VCaP (cell line): ENCODE measurements at regions not wholly inside any gene's neighbourhood (a gene's known extent, or its start where the extent isn't known, plus 50 kb on each side); places are given as distances from the start of the nearest gene placed in this dataset.

ENCODE experiments used
- H3K27ac ChIP-seq: fragments of 450-650 bp; 2 replicates; pipeline ENCODE4 v1.5.1; 2017
- TF ChIP-seq, protein P1 (sequence below): fragments of 450-650 bp; conservative IDR thresholded peaks from 2 replicates; pipeline ENCODE4 v1.5.1; 2017; ENCODE audit warnings: mild to moderate bottlenecking, moderate library complexity

DNA sequence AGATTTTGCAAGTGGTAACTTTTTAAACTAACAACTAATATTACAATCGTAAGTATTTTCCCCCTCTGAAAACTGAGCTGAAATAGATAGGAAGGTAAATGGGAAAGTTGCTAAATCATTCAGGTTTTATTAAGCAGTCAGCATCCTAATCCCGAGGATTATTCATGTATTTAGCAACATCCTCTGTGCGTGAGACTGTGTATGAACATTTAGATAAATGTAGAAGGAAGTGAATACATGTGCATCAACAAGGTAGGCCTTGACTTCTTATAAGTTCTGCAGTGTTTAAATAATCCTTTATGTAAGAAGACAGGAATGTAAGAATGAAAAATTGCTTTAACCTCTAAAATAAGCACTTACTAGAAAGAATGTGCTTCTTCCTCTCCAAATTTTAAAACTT, 745.9 kb upstream of the TENM4 start:
- TF ChIP-seq, protein P1, sequence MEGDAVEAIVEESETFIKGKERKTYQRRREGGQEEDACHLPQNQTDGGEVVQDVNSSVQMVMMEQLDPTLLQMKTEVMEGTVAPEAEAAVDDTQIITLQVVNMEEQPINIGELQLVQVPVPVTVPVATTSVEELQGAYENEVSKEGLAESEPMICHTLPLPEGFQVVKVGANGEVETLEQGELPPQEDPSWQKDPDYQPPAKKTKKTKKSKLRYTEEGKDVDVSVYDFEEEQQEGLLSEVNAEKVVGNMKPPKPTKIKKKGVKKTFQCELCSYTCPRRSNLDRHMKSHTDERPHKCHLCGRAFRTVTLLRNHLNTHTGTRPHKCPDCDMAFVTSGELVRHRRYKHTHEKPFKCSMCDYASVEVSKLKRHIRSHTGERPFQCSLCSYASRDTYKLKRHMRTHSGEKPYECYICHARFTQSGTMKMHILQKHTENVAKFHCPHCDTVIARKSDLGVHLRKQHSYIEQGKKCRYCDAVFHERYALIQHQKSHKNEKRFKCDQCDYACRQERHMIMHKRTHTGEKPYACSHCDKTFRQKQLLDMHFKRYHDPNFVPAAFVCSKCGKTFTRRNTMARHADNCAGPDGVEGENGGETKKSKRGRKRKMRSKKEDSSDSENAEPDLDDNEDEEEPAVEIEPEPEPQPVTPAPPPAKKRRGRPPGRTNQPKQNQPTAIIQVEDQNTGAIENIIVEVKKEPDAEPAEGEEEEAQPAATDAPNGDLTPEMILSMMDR = no peak
- H3K27ac ChIP-seq = no peak overlapping the region

DNA sequence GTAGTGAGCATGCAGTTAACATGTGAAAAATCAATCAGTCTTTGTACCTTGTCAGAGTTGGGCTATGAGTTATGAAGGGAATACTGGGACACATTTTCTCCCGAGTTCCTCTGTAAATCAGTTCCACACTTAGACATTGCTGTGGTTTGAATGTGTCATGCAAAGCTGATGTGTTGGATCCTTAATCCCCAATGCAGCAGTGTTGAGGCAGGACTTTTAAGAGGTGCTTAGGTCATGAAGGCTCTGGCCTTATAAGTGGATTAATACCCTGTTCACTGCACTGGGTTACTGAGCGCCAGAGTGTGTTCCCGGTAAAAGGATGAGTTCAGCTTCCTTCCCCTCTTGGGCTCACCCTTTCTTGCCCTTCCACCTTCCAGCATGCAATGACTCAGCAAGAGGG, 742.1 kb upstream of the TENM4 start:
- TF ChIP-seq, protein P1 = no peak
- H3K27ac ChIP-seq = no peak overlapping the region

DNA sequence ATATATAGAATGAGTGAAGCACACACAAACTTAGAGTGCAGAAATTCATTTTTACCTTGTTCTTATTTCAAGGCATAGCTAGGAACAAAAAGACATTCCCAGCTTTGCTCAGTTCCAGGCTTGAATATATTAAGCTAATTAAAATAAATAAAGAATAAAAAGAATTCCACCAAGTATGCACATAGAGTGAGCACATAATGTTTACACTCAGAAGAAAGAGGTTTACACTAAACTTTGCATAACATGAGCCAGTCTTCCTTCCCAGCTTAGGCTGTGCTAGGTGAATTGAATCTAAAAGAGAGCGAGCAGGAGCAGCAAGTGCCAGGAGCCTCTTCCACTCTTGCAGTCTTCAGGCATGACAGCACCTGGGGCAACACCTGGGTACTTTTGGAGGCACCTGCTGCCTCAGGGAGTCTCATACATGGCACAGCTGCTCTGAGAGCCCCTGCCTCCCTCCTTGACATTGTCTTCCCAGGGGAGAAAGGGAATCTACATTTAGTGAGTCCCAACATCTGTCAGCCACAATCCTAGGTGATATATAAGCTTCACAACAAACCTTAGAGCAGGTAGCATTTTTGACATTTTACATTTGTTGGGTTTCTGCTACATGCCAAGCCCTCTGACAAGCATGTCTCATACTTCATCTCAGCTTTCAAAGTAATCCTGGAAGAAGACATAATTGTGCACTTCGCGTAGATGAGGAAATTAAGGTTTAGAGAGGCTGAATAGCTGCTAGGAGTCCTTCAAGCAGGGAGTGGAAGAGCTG, 732.7 kb upstream of the TENM4 start:
- no peak overlapping the region for H3K27ac ChIP-seq
- TF ChIP-seq, protein P1 = no peak

DNA sequence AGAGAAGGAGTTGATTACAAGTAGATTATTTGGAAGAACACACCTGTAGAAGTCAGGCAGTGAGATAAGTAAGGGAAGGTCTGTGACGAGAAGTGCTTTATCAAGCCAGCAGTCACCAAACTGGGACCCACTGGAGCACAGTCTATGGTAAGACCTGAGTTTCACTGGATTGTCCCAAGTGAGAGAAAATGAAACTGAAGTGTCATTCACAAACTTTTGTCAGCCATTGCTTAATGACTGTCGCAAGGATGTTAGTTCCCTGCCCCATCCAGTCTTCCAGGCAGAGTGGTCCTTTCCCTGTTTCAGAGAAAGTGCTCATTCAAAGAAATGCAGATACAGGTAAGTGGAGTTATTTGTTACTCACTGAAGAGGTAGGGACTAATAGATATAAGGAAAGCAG, 728.0 kb upstream of the TENM4 start:
- H3K27ac ChIP-seq = no peak overlapping the region
- TF ChIP-seq, protein P1 = no peak

DNA sequence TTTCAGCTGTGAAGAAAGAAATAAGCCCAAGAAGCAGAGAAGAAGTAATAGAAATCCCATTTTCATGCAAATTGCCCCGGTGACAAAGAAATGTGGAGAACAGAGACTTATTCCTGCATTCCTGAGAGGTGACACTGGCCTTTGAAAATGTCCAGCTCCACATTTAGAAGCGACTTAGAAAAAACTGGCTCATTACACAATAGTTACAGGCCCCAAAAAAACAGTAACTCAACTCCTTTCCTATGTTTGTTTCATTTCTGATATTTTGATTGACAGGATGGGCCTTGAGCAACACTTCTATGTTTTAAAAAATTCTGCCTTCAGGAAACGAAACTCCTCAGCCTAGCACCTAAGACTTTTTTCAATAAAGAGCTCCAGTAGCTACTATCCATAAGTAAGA, 726.9 kb upstream of the TENM4 start:
- no peak overlapping the region for H3K27ac ChIP-seq
- TF ChIP-seq, protein P1 = no peak

DNA sequence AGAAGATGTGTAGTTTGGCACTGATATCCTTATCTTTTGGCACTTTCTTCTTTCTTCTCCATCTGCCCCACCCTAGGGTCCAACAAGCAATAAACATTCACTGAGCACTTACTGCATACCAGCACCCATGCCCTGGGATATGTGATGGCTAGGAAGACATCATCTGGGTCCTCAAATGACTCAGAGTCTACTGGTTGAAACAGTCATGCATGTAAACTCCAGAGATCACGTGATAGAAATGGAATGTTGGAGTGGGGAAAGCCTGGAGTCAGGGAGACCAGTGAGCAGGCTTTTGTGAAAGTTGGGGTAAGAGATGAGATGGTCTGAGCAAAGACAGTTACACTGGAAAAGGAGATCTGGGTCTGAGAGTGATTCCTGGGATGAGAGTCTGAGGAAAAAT, 724.9 kb upstream of the TENM4 start:
- TF ChIP-seq, protein P1 = no peak
- no peak overlapping the region for H3K27ac ChIP-seq

DNA sequence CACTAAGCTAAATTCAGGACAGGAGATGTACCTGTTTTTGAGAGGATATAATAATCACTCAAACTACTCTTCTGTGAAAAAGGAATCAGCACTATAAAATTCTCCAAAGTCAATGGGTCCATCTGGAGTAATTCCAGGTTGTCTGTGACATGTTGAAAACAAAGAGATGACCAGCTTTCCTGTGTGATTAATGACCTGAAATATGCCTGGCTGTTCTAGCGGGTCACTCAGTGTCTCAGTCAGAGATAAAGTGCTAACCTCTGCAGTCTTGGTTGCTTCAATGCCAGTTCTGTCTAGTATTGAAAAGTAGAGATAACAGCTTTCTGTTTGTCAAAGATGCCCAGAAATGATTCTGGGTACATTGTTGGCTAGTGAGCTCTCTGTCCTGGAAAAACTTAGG, 722.6 kb upstream of the TENM4 start:
- H3K27ac ChIP-seq = no peak overlapping the region
- TF ChIP-seq, protein P1 = no peak
